Sciatic nerve (tissue), 2 donors: ENCODE measurements at regions not wholly inside any gene's neighbourhood (a gene's known extent, or its start where the extent isn't known, plus 50 kb on each side); places are given as distances from the start of the nearest gene placed in this dataset.
A peak's percentile ranks its signal among the peaks of the same experiment; 100 is the strongest.

Experiments used
- ATAC-seq: fragments of 200-7000 bp; cut with Tn5 transposase; one replicate; pipeline ENCODE4 v1.9.1; 2020; ENCODE audit warnings: mild to moderate bottlenecking, moderate library complexity
- DNase-seq: peaks from one replicate; pipeline ENCODE4 v3.0.0-alpha.2; 2020; ENCODE audit warnings: low spot score
- intact Hi-C: fragments of 100-400 bp; cut with DNase I; formaldehyde crosslinking; loops from one replicate; pipeline ENCODE4 v1.14.2; 2022
- donor health status: DM: no; HTN: no; CAD: no.
- donor health status: DM: no; HTN: no; CAD: no.

DNA sequence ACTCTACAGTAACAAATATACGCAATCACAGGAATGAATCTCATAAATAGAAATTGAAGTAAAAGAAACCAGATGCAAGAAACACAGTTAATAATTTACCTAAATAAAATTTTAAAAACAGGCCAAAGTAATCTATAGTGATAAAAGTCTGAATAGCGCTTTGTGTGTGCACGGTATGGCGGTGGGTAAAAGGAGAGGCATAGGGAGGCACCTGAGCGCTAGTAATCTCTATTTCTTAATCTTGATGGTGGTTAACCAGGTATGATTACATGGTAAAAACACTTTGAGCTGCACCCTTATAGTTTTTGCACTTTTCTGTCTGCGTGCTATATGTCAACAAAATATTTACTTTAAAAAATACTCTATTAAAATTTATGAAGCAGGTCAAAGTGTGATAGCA, 198.1 kb upstream of the SATB1 start:
- intact Hi-C loops = no loop called here
- DNase-seq (no peak), ATAC-seq (no peak)

DNA sequence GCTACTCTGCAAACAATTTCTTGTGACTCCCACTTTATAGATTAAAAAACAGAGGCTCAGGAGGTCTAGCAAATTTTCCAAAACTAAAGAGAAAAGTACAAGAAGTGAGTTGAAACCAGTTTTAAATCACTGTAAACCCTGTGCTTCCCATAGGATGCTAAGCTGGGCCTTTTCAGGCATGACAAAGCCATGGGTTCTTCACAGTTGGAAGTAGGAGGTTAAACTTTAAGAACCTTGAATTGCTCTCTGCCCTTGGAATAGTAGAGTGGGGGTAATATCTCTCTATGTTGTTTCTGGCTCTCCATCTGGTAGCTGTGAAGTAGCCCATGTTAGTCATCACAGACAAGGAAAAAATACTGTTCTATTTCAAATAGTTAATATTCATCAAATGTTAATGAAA, 193.6 kb upstream of the SATB1 start:
- ATAC-seq = no peak
- DNase-seq = no peak
- intact Hi-C loops = no loop called here

DNA sequence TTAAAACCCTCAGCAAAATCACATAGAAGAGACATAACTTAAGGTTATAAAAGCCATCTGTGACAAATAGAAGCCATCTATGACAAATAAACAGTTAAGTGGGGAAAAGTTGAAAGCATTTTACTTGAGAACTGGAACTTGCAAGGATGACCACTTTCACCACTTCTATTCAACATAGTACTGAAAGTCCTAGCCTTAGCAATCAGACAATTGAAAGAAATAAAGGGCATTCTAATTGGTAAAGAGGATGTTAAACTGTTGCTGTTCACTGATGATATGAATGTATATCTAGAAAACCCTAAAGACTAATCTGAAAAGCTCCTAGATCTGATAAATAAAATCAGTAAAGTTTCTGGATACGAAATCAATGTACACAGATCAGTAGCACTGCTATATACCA, 186.9 kb upstream of the SATB1 start:
- intact Hi-C loops = no loop called here
- ATAC-seq = no peak
- no peak for DNase-seq

DNA sequence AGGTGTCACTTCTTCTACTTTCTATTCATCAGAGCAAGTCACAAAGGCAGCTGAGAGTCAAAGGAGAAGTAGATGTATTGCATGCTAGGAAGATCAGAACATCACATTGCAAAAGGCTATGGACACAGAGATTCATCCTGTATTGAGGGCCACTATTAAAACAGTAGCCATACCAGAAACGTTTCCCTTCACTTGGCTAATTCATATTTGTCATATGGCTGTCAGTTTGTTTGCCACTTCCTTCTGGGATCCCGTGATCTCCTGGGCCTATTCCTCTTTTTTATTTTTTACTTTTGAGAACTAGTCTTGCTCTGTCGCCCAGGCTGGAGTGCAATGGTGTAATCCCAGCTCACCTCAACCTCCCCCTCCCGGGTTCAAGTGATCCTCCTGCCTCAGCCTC, 184.0 kb upstream of the SATB1 start:
- intact Hi-C loops = no loop called here
- ATAC-seq (peak; percentile 41), DNase-seq (no peak)

DNA sequence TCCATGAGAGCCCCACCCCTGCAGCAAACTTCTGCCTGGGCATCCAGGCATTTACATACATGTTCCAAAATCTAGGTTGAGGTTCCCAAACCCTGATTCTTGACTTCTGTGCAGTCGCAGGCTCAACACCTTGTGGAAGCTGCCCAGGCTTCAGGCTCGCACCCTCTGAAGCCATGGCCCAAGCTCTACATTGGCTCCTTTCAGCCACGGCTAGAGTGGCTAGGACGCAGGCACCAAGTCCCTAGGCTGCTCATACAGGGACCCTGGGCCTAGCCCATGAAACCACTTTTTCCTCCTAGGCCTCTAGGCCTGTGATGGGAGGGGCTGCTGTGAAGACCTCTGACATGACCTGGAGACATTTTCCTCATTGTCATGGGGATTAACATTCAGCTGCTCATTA, 172.8 kb upstream of the SATB1 start:
- ATAC-seq = no peak

DNA sequence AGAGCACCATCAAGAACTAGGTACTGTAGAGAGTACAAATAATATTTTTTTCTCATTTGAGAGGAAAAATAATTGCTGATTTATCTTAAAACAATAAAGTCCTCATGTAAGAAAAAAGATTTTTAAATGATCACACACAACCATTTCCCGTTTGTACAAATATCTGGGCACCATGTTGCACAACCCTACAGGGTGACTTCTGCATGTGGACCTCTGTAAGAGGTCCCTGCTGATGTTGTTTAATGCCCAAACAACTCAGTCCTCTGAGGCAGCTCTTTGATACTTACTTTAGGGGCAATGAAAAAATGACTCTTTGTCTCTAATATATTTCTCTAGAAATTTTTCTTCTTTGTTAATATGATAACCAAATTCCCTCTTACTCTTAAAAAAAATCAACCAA, 168.1 kb upstream of the SATB1 start:
- no peak for DNase-seq
- ATAC-seq = no peak
- intact Hi-C loops = no loop called here

More for the DNA sequence above, 172.8 kb upstream of the SATB1 start:
- DNase-seq = no peak
- intact Hi-C loops = no loop called here

DNA sequence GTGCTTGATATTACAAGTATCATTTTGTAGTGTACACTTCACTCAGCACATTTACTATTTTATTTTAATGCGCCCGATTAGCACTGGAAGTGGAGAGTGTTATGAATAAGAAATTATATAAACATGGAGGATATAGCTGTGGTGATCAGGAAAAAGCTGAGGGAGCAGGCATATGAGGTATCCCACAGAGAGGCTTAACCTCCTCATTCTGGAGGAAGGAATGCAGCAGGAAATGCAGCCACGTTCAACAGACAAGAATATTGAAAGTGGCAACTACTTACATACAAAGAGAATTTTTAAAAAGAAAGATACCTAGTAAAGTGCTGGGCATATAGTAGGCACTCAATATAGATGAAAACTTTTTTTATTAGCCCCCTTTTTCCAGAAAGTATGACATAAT, 166.0 kb upstream of the SATB1 start:
- ATAC-seq (no peak), DNase-seq (no peak)
- intact Hi-C loops = no loop called here

DNA sequence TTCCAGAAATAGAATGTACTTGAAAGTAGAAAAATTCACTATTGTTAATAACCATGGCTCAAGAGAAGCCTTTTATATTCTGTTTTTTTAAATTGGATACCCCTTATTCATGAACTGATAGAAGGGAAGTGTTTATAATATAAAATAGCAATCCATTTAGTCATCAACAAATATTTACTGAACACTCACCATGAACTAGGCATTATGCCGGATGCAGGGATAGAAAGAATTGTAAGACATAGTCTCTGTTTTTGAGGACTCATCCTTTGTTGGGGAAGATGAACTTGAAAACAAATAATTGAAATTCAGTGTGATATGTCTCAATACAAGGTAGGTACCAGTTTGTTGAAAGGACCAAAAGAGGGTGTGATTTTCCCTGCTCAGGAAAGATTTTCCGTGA, 160.9 kb upstream of the SATB1 start:
- ATAC-seq (no peak), DNase-seq (no peak)
- intact Hi-C loops = no loop called here

DNA sequence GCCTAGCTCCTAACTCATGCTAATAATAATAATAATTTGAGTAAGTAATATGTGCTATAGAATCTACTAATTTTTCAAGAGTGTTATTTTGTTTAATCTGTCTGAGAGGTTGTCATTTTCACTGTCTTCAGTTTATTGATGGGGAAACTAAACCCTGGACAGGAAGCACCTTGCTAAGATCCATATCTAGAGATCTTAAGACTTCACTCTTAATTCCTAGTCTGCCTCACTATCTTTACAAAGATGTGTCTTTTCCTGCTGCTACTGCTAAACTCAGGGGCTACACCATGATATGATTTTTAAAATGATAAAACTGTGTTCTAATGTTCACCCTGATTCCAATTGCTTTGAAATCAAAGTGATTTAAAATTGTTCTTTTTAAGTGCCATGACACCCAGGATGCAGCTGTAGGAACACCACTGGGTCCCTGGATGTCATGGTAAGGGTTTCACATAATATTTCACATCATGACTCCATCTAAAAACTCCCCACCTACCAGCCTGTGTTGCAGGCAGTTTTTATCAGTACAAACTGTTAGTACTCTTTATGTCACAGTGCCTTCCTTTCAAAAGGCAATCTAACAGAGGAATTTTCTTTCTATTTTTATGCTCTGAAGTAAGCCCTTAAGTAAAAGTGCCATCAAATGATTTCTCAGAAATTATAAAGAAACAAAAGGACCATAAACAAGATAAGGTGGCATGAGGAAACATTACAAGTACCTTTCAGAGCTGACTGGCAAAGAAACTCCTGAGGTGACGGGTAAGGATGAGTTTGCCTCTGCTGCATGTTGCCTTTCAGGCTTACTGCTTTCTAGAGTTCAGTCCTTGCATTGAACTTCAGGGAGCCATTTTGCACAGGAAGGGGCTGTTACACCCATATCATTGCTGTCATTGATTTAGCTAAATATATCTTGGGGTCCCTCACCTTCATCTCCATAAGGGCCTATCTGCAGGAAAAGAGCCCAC, 160.1 kb upstream of the SATB1 start:
- intact Hi-C loops = no loop called here
- ATAC-seq (no peak), DNase-seq (no peak)

DNA sequence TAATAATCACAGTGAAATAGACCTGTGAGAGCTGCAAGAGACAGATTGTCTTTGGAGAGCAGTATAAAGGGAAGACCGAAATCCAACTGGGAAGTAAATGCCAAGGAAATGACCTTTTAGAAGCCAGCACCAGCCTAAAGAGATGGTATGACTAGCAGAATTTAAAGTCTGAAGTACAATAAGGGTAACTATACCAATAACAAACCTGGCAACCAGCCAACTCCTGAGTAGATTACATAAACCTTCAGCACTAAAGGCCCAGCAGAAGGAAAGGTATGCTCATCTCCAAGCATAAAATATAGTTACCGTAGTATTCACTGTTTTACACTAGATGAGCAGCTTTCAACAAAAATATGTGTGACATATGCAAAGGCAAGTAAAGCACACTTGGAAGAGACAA, 155.1 kb upstream of the SATB1 start:
- intact Hi-C loops = no loop called here
- ATAC-seq = no peak
- no peak for DNase-seq

DNA sequence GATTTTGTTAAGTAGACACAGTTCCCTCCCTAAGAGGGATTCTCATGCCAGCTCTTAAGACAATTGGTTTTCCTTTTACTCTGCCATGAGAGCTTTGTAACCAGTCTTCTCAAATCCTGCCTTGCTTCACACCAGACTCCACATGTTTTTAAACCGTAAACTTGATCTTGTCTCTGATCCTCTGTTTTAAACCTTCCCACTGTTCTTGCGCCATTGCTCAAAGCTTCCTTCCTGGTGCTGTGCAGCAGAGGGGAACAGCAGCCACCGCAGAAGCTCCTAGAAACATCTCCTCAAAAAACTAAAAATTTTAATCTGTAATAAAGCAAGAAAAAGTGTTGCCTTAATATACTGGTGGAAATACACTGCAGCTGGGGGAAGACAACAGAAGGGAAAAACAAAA, 154.5 kb upstream of the SATB1 start:
- DNase-seq (no peak), ATAC-seq (no peak)
- intact Hi-C loops = no loop called here

DNA sequence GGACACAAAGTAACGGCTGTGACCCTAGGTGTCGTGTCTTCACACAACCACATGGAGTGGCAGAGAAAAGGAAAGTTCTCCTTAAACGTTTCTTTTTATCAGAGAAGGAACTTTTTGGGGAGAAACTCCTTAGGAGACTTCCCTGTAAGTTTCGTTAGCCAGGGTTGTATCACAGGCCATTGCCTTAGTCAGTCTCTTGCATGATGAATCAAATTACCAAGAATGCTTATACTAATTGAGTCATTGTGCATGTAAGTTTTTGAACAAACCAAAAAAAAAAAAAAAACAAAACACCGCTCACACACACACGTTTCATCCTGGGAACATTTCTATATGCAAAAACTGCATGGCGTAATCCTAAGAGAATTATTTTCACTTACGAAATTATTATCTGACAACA, 150.4 kb upstream of the SATB1 start:
- intact Hi-C loops = no loop called here
- no peak for ATAC-seq
- DNase-seq = no peak

DNA sequence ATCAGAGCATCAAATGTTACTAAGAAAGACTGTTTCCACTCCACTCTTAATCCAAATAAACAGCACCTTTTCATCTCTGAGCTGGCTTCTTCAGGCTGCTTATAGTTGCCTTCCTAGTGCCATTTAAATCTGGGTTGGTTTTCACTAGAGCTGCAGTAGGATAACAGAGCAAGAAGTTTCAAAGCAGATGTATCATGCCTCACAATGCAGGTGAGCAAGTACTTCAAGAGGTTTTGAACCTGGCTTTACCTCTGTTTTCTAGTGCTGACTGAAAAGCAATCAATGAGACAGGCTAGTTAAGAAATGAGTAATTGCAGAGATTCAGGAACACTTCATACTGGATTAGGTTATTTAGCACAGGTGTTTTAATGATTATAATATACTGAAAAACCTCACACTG, 147.7 kb upstream of the SATB1 start:
- DNase-seq (no peak), ATAC-seq (no peak)
- intact Hi-C loops = no loop called here

DNA sequence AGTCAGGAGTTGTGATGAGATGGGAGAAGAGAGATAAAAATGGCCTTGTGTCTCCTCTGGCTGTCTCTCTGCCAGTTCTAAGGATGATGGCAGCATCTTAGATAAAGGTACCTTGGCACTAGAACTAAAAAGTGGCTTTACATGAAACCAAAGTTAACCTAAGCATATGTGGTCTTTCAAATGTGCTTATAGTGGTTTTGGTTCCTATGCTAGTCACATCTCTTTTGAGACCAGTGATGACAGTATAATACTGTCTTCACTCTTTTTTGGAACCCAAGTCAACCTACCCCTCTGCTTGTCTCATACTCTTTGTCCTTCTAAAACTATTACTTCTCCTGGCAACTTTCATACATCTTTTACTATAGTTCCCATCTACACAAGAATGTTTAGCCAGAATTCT, 142.2 kb upstream of the SATB1 start:
- no peak for ATAC-seq
- no peak for DNase-seq
- intact Hi-C loops = no loop called here

DNA sequence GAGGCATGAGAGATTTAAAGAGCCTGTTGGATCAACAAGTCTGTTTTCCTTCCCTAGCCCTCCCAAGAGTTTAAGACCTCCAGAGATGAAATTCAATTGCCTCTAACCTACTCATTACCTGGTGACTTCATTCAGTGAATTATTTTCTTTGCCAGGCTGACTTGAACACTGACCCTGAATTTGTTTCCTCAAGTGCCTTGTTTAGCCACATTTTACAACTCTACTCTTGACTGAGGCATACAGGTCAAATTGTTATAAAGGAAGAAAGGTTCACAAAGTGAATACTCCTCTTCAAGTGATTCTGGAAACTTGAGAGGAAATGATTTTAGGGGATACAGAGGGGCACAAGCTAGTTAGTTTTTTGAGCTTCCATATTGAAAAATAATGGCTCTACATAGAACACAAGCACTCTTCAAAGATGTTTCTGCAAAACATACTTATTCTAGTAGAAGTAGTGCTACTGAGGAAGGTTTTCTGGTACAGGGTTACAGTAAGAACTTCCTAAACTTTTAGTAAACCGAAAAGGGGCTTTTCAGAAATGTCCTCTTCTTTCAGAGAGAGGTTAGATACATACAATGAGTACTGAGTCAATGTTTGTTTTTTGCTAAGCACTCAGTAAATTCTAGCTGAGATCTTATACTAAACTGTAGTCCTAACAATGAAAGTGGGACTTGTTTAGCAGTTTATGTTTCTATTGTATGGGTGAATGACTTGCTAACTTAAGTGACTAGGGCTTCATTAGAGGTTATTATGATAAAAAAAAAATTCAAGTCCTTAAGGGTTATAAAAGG, 137.4 kb upstream of the SATB1 start:
- intact Hi-C loops = no loop called here
- no peak for DNase-seq
- ATAC-seq = no peak

DNA sequence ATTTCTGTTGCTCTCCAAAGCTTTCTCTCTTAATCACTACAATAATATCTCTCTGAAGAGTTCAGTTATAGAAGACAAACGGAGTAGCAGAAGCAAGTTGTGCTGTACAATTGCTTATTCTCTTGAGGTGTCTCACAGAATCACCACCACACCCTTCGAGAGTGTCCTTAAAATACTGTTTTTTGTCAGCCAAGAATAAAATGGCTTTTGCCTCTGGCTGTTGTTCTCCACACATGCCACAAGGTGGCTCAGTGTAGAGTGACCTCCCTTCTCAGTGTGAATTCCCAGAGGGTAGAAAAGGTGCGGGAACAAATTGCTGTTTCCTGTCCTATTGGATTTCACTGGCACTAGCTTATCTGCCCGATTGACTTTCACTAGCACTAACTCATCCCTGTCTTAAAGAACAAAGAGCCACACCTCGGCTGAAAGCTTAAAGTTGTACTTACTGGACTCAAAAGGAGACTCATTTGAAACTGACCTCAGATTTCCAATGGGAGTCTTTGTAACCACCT, 134.2 kb upstream of the SATB1 start:
- intact Hi-C loops = no loop called here
- ATAC-seq = no peak

DNA sequence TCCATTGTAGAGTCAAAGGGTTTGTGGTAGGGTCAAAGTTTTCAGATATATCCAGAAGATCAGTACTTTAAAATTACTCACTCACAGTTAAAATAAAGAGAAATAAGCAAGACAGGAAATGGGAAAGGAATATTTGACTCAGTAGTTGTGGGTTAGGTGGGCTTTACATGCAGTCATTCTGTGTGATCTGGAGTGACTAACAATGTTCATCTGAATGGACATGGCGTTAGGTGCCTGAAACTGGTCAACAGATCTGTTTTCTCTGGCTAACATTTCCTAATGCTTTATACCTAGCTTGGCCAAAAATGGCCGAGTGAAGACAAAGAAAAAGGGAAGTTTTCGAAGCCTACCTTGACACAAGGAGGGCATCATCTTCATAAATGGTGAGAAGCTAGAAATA, 133.4 kb upstream of the SATB1 start:
- intact Hi-C loops = no loop called here
- DNase-seq = no peak
- no peak for ATAC-seq

More for the DNA sequence above, 134.2 kb upstream of the SATB1 start:
- no peak for DNase-seq

DNA sequence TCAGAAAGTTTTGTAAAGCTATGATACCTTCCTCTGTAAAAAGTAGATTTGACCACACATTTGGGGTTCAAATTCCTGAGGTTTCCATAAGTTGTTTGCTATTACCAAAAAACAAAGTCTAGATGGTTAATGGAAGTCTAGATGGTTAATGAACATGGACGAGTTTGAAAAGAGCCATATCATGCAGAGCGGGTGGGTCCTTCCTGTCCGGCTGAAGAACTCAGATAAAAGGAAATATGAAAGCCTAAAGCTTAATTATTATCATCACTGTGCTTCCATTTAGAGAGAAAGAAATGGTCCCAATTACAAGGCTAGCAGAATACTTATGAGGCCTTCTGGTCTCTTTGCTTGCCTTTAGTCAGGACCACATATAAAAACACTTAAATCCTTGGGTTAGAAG, 132.1 kb upstream of the SATB1 start:
- DNase-seq (no peak), ATAC-seq (no peak)
- intact Hi-C loops = no loop called here

DNA sequence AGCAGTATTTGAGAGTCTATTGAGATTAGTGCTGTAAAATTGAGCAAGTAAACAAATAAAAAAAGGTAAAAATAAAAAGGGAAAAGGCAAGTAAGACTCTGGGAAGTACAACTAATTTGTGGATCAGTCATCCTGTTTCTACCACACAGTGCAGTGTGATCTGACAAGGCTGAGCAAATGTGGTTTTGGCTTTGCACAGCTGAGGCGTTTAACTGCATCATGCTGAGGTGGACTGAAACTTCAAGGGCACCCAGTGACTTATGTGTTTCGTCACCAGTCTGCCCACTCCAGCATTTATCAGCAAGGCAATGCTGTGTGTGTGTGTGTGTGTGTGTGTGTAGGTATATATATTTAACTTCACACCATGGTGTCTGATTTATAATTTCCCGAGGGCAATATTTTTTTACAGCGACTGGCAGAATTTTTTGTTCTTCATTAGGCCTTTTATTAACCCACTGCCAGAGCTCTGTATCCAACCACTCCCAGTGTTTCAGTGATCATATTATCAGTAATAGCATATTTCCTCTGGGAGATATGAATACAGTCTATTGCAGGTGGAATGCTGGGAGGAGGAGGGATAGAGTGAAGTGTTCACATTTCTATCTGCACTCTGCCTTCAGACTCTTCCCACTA, 131.5 kb upstream of the SATB1 start:
- ATAC-seq (no peak), DNase-seq (no peak)
- intact Hi-C loops = no loop called here

DNA sequence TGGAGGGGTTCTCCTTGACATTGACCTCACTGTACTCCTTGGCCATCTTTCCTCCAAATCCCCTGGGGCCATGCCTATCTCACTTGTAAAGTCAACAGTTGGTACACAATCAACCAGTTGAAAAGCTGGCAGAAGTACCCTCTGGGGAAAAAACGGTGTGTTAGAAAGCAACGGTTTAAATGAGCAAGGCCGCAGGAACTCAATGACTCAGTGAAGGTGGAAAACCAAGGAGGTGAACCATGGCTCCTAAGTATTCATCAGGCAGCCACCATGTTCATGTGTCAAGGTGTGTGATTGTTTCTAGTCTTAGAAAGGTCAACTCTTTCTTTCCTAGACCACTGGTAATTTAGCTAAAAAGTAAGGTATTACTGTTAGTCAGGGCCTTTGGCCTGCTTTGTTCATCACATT, 130.9 kb upstream of the SATB1 start:
- intact Hi-C loops = no loop called here
- ATAC-seq = no peak

More for the DNA sequence above, 130.9 kb upstream of the SATB1 start:
- DNase-seq = no peak
